DND-41 (cell line): ENCODE measurements at regions not wholly inside any gene's neighbourhood (a gene's known extent, or its start where the extent isn't known, plus 50 kb on each side); places are given as distances from the start of the nearest gene placed in this dataset.

ENCODE experiments used
- ATAC-seq: fragments of 200-7000 bp; cut with Tn5 transposase; 3 replicates; pipeline ENCODE4 v1.9.1; 2021; ENCODE audit warnings: low read depth; ENCODE audit not compliant: insufficient read depth
- DNase-seq: peaks from one replicate; pipeline ENCODE4 v3.0.0-alpha.2; 2020
- H2AFZ ChIP-seq: 2 replicates; pipeline ENCODE4 v1.6.0; 2012; ENCODE audit warnings: low read depth, low read length
- H3K27ac ChIP-seq: 2 replicates; pipeline ENCODE4 v1.5.1; 2012; ENCODE audit warnings: low read length, inconsistent platforms
- H3K27me3 ChIP-seq: fragments of 200-600 bp; sonication (generic); 2 replicates; pipeline ENCODE4 v1.6.0; 2012; ENCODE audit warnings: low read length, mild to moderate bottlenecking, inconsistent platforms; ENCODE audit not compliant: insufficient read depth, poor library complexity
- H3K36me3 ChIP-seq: 2 replicates; pipeline ENCODE4 v1.5.1; 2012; ENCODE audit warnings: low read length, inconsistent platforms; ENCODE audit not compliant: insufficient read depth
- H3K4me1 ChIP-seq: 2 replicates; pipeline ENCODE4 v1.5.1; 2012; ENCODE audit warnings: mild to moderate bottlenecking, low read length; ENCODE audit not compliant: insufficient read depth
- H3K4me2 ChIP-seq: 2 replicates; pipeline ENCODE4 v1.6.0; 2012; ENCODE audit warnings: mild to moderate bottlenecking, moderate library complexity, low read length, inconsistent platforms; ENCODE audit not compliant: insufficient read depth
- H3K4me3 ChIP-seq, 2 experiments: fragments of 200-600 bp in 1 of 2; shearing (Covaris generic) in 1 of 2; 2 replicates each; pipeline ENCODE4 v1.5.1; 2012 to 2016; ENCODE audit warnings: inconsistent platforms in 2 of 2, low read length in 2 of 2, mild to moderate bottlenecking in 2 of 2, low read depth in 1 of 2, moderate library complexity in 1 of 2
- H3K79me2 ChIP-seq: 2 replicates; pipeline ENCODE4 v1.6.0; 2012; ENCODE audit warnings: low read length, inconsistent platforms; ENCODE audit not compliant: insufficient read depth
- H3K9ac ChIP-seq: 2 replicates; pipeline ENCODE4 v1.6.0; 2012; ENCODE audit warnings: low read depth, mild to moderate bottlenecking, inconsistent platforms, low read length, moderate library complexity
- H3K9me3 ChIP-seq: 2 replicates; pipeline ENCODE4 v1.5.1; 2012; ENCODE audit warnings: low read length, moderate library complexity, mild to moderate bottlenecking, inconsistent platforms; ENCODE audit not compliant: insufficient read depth, severe bottlenecking
- H4K20me1 ChIP-seq: 2 replicates; pipeline ENCODE4 v1.6.0; 2012; ENCODE audit warnings: low read length; ENCODE audit not compliant: insufficient read depth
- CTCF ChIP-seq: IDR thresholded peaks from 2 replicates; pipeline ENCODE4 v1.5.1; 2012; ENCODE audit warnings: borderline replicate concordance, low read length, moderate library complexity, mild to moderate bottlenecking; ENCODE audit not compliant: poor library complexity, severe bottlenecking; ENCODE audit errors: extremely low read depth
- EZH2 ChIP-seq: IDR thresholded peaks from 3 replicates; pipeline ENCODE4 v1.6.1; 2012; ENCODE audit warnings: borderline replicate concordance, low read depth, mild to moderate bottlenecking, moderate library complexity, low read length, inconsistent platforms; ENCODE audit not compliant: severe bottlenecking

GRCh38 chr14:38135106-38135867 is 72.4 kb upstream of the SSTR1 start:
- H3K27me3 ChIP-seq, result no peaks in the 10 kb centered on the region
- H3K4me1 ChIP-seq, result no peaks in the 10 kb centered on the region
- no peak overlapping the region for H3K27ac ChIP-seq
- DNase-seq, result no peak
- H3K9me3 ChIP-seq, result no peaks in the 10 kb centered on the region
- H3K4me2 ChIP-seq, result no peak overlapping the region
- TF ChIP-seq CTCF, result no peak
- TF ChIP-seq EZH2, result no peak
- no peaks in the 10 kb centered on the region for H3K79me2 ChIP-seq
- no peak for ATAC-seq
- no peaks in the 10 kb centered on the region for H3K36me3 ChIP-seq
- H2AFZ ChIP-seq, result no peak overlapping the region
- H3K4me3 ChIP-seq, result no peak overlapping the region
- no peaks in the 10 kb centered on the region for H4K20me1 ChIP-seq
- no peak overlapping the region for H3K9ac ChIP-seq

GRCh38 chr14:38137005-38137404 is 70.7 kb upstream of the SSTR1 start:
- no peak overlapping the region for H3K4me2 ChIP-seq
- no peaks in the 10 kb centered on the region for H3K79me2 ChIP-seq
- no peak overlapping the region for H2AFZ ChIP-seq
- H3K27me3 ChIP-seq, result no peaks in the 10 kb centered on the region
- DNase-seq (no peak), ATAC-seq (no peak)
- no peaks in the 10 kb centered on the region for H3K36me3 ChIP-seq
- H3K4me3 ChIP-seq, result no peak overlapping the region
- no peak overlapping the region for H3K27ac ChIP-seq
- H3K9me3 ChIP-seq, result no peaks in the 10 kb centered on the region
- no peaks in the 10 kb centered on the region for H3K4me1 ChIP-seq
- no peaks in the 10 kb centered on the region for H4K20me1 ChIP-seq
- no peak overlapping the region for H3K9ac ChIP-seq
- no peak for TF ChIP-seq EZH2

GRCh38 chr14:38138473-38139138 is 69.1 kb upstream of the SSTR1 start:
- Histone ChIP-seq H3K9ac (no peak overlapping the region), H3K4me3 (no peak overlapping the region), H3K27me3 (no peaks in the 10 kb centered on the region), H3K4me2 (no peak overlapping the region), H3K27ac (no peak overlapping the region), H3K9me3 (no peaks in the 10 kb centered on the region), H3K79me2 (no peaks in the 10 kb centered on the region), H3K36me3 (no peaks in the 10 kb centered on the region), H3K4me1 (no peaks in the 10 kb centered on the region), H2AFZ (no peak overlapping the region), H4K20me1 (no peaks in the 10 kb centered on the region)
- ATAC-seq (no peak), DNase-seq (no peak)
- TF ChIP-seq CTCF (no peak), EZH2 (no peak)

- H3K79me2 ChIP-seq, result no peaks in the 10 kb centered on the region
- DNase-seq (no peak), ATAC-seq (no peak)
- no peak overlapping the region for H3K27ac ChIP-seq
- no peaks in the 10 kb centered on the region for H3K27me3 ChIP-seq
- H3K9me3 ChIP-seq, result no peaks in the 10 kb centered on the region
- H3K4me1 ChIP-seq, result no peaks in the 10 kb centered on the region
- TF ChIP-seq CTCF (no peak), EZH2 (no peak)
- H3K4me3 ChIP-seq, result no peak overlapping the region
- no peak overlapping the region for H2AFZ ChIP-seq
- H3K9ac ChIP-seq, result no peak overlapping the region
- H3K36me3 ChIP-seq, result no peaks in the 10 kb centered on the region
- no peaks in the 10 kb centered on the region for H4K20me1 ChIP-seq
- H3K4me2 ChIP-seq, result no peak overlapping the region
Measured at GRCh38 chr14:38139926-38140325, 67.8 kb upstream of the SSTR1 start.
